Adrenal gland (tissue), 5 donors: ENCODE measurements at regions not wholly inside any gene's neighbourhood (a gene's known extent, or its start where the extent isn't known, plus 50 kb on each side); places are given as distances from the start of the nearest gene placed in this dataset.

ENCODE experiments used
- CTCF ChIP-seq, 6 experiments: fragments of 450-650 bp in 4 of 6; fragments of 200-600 bp in 2 of 6; sonication (generic) in 1 of 6; IDR thresholded peaks; 1 replicate in 5 of 6; 2 replicates in 1 of 6; pipeline versions ENCODE4 v1.5.1 to v1.8.0; 2016 to 2021; ENCODE audit warnings: antibody characterized with exemption in 6 of 6, mild to moderate bottlenecking in 2 of 6, moderate library complexity in 1 of 6
- POLR2A ChIP-seq, 2 donors: fragments of 450-650 bp; IDR thresholded peaks; one replicate each; pipeline ENCODE4 v1.6.1; 2017; ENCODE audit warnings: antibody characterized with exemption in 2 of 2, mild to moderate bottlenecking in 2 of 2, moderate library complexity in 1 of 2
- donor health status: DM: no; HTN: no; CAD: no.

GRCh38 chr15:29323557-29323956, 53.9 kb upstream of the NSMCE3 start:
- TF ChIP-seq CTCF (IDR thresholded peaks at IDR 0.05) (no peak), POLR2A (IDR thresholded peaks at IDR 0.05) (no peak)
